Right lobe of liver (tissue), 4 donors: ENCODE measurements at regions not wholly inside any gene's neighbourhood (a gene's known extent, or its start where the extent isn't known, plus 50 kb on each side); places are given as distances from the start of the nearest gene placed in this dataset.

ENCODE experiments used
- CTCF ChIP-seq, 4 donors: fragments of 200-600 bp in 3 of 4; fragments of 450-650 bp in 1 of 4; IDR thresholded peaks; one replicate each; pipeline versions ENCODE4 v1.5.1 to v1.8.0; 2016 to 2022; ENCODE audit warnings: antibody characterized with exemption in 4 of 4, mild to moderate bottlenecking in 2 of 4
- POLR2A ChIP-seq: fragments of 450-650 bp; IDR thresholded peaks from one replicate; pipeline ENCODE4 v1.6.1; 2017; ENCODE audit warnings: antibody characterized with exemption, mild to moderate bottlenecking
- donor health status: DM: no; HTN: no; CAD: no.
- donor health status: DM: no; HTN: no; CAD: no.
- donor health status: DM: no; HTN: yes; CAD: no.

GRCh38 chr9:80191108-80191507 is 619.3 kb downstream of the TLE4 start:
- TF ChIP-seq CTCF (IDR thresholded peaks at IDR 0.05) (no peak), POLR2A (no peak)
